ENCODE measurements at regions not wholly inside any gene's neighbourhood (a gene's known extent, or its start where the extent isn't known, plus 50 kb on each side); places are given as distances from the start of the nearest gene placed in this dataset.

DNA sequence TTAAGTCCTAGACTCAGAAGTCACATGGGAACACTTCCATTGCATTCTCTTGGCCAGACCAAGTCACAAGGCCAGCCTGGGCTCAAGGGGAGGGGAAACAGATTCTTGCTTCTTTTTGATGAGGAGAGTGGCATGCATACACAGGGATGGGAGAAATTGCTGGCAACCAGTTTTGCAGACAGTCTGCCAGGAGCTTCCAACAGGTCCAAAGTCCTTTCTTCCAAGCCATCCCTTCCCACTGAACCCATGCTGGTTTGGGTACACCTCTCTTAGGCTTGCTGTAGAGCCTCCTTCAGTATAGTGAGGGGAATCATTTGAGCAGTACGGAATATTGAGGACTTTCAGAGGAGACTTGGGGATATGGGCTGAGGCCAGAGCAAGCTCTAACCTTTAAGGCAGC is 267.8 kb downstream of the BCOR start:
- Histone ChIP-seq H3K9me3 (ENCODE audit: control insufficient read depth, insufficient read depth, low read length) (no peaks in the 10 kb centered on the region), H3K36me3 (ENCODE audit: control insufficient read depth, insufficient read depth, low read length) (no peaks in the 10 kb centered on the region), H3K27me3 (ENCODE audit: control insufficient read depth, insufficient read depth, low read length) (no peaks in the 10 kb centered on the region), H3K9ac (ENCODE audit: low read depth, low read length) (no peak overlapping the region), H3K4me1 (ENCODE audit: control insufficient read depth, insufficient read depth, low read length) (peaks cover 2% of the 10 kb centered on the region), H3K4me3 (ENCODE audit: low read depth, low read length) (no peak overlapping the region)

DNA sequence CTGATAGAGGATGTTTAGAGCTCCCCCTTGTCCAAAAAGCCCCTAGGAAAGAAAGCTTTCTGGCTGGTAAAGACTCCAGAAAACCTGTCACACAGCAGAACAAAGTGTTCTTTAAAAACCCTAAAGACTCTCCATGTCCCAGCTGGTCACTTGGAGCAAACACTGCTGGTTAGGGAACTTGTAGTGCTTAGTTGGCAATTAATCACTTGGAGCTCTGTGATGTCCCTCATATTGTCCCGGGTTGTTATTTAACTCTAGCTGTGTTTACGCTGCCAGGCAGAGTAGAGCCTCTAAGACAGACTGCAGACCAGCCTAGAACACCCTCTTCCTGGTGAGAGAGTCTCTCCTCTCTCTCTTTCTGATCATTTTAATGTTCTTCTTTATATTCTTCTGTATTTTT is 267.3 kb downstream of the BCOR start:
- H3K4me3 ChIP-seq (ENCODE audit: low read depth, low read length): no peak overlapping the region
- no peaks in the 10 kb centered on the region for H3K36me3 ChIP-seq (ENCODE audit: control insufficient read depth, insufficient read depth, low read length)
- H3K9ac ChIP-seq (ENCODE audit: low read depth, low read length): no peak overlapping the region
- no peaks in the 10 kb centered on the region for H3K9me3 ChIP-seq (ENCODE audit: control insufficient read depth, insufficient read depth, low read length)
- peaks cover 2% of the 10 kb centered on the region for H3K4me1 ChIP-seq (ENCODE audit: control insufficient read depth, insufficient read depth, low read length)
- H3K27me3 ChIP-seq (ENCODE audit: control insufficient read depth, insufficient read depth, low read length): no peaks in the 10 kb centered on the region

DNA sequence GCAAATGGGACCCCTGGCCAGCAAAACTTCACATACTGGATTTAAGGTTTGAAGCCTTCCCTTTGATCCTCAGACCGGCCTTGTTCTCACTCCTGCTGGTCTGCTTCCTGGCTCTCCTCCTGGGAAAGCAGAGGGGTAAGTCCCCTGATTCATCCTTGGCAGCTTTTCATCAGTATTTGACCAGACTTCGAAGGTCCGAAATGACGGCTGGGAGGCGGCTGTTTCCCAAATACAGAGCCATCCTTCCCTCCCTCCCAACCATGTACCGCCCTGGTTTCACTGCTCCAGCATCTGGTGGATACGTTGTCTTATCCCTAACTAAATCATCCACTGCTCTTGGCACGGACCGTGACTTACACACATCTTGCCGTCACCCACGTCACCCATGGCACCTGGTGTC is 265.5 kb downstream of the BCOR start:
- no peaks in the 10 kb centered on the region for H3K4me1 ChIP-seq (ENCODE audit: control insufficient read depth, insufficient read depth, low read length)
- no peaks in the 10 kb centered on the region for H3K27me3 ChIP-seq (ENCODE audit: control insufficient read depth, insufficient read depth, low read length)
- no peak overlapping the region for H3K4me3 ChIP-seq (ENCODE audit: low read depth, low read length)
- no peak overlapping the region for H3K9ac ChIP-seq (ENCODE audit: low read depth, low read length)
- H3K9me3 ChIP-seq (ENCODE audit: control insufficient read depth, insufficient read depth, low read length): no peaks in the 10 kb centered on the region
- no peaks in the 10 kb centered on the region for H3K36me3 ChIP-seq (ENCODE audit: control insufficient read depth, insufficient read depth, low read length)

DNA sequence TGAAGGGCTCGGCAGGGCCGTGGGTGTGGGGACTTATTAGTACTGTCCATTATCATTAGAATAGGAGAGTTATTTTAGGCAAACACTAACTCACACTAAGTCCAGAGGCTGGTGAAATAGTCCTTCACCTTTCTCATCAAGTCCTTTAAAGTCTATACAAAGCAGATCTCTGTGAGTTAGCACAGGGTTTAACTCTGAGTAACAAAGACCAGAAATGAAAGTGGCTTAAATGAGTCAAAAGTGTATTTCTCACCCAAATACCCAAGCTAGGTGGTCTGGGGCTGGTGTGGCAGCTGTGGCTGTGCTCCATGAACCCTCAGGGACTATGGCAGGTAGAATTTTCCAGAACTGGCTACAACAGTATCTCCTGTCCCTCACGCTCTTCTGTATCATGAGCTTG is 263.2 kb downstream of the BCOR start:
- Histone ChIP-seq H3K4me1 (ENCODE audit: control insufficient read depth, insufficient read depth, low read length) (no peaks in the 10 kb centered on the region), H3K27me3 (ENCODE audit: control insufficient read depth, insufficient read depth, low read length) (no peaks in the 10 kb centered on the region), H3K9me3 (ENCODE audit: control insufficient read depth, insufficient read depth, low read length) (no peaks in the 10 kb centered on the region), H3K9ac (ENCODE audit: low read depth, low read length) (no peak overlapping the region), H3K36me3 (ENCODE audit: control insufficient read depth, insufficient read depth, low read length) (no peaks in the 10 kb centered on the region), H3K4me3 (ENCODE audit: low read depth, low read length) (no peak overlapping the region)

DNA sequence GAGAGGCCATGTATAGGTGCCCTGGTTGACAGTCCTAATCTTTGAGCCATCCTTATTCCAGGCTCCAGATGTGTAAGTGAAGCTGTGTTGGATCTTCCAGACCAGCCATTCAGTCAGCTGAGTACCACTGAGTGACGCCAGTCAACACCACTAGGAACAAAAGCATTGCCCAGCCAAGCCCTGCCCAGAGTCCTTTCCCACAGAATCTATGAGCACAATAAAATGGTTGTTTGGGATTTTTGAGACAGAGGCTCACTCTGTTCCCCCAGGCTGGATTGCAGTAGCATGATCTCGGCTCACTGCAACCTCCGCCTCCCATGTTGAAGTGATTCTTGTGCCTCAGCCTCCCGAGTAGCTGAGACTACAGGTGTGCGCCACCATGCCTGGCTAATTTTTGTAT is 262.5 kb downstream of the BCOR start:
- Histone ChIP-seq H3K36me3 (ENCODE audit: control insufficient read depth, insufficient read depth, low read length) (no peaks in the 10 kb centered on the region), H3K9ac (ENCODE audit: low read depth, low read length) (no peak overlapping the region), H3K4me3 (ENCODE audit: low read depth, low read length) (no peak overlapping the region), H3K9me3 (ENCODE audit: control insufficient read depth, insufficient read depth, low read length) (no peaks in the 10 kb centered on the region), H3K27me3 (ENCODE audit: control insufficient read depth, insufficient read depth, low read length) (no peaks in the 10 kb centered on the region), H3K4me1 (ENCODE audit: control insufficient read depth, insufficient read depth, low read length) (no peaks in the 10 kb centered on the region)

DNA sequence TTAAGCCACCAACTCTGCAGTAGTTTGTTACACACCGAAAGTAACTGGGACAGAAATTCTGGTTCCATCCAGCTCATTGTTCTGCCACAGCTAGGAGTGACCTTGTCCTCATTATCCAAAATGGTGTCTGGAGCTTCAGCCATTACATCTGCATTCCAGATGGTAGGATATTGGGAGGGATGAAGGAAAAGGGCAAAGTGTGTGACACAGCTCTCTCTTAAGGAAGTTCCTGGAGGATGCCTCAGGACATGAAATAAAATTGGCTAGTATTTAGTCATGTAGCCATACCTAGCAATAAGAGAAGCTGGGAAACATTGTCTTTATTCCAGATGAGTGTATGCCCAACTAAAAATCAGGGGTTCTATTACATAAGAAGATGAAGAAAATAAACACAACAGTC is 262.0 kb downstream of the BCOR start:
- Histone ChIP-seq H3K36me3 (ENCODE audit: control insufficient read depth, insufficient read depth, low read length) (no peaks in the 10 kb centered on the region), H3K27me3 (ENCODE audit: control insufficient read depth, insufficient read depth, low read length) (no peaks in the 10 kb centered on the region), H3K4me3 (ENCODE audit: low read depth, low read length) (no peak overlapping the region), H3K4me1 (ENCODE audit: control insufficient read depth, insufficient read depth, low read length) (no peaks in the 10 kb centered on the region), H3K9ac (ENCODE audit: low read depth, low read length) (no peak overlapping the region), H3K9me3 (ENCODE audit: control insufficient read depth, insufficient read depth, low read length) (no peaks in the 10 kb centered on the region)

DNA sequence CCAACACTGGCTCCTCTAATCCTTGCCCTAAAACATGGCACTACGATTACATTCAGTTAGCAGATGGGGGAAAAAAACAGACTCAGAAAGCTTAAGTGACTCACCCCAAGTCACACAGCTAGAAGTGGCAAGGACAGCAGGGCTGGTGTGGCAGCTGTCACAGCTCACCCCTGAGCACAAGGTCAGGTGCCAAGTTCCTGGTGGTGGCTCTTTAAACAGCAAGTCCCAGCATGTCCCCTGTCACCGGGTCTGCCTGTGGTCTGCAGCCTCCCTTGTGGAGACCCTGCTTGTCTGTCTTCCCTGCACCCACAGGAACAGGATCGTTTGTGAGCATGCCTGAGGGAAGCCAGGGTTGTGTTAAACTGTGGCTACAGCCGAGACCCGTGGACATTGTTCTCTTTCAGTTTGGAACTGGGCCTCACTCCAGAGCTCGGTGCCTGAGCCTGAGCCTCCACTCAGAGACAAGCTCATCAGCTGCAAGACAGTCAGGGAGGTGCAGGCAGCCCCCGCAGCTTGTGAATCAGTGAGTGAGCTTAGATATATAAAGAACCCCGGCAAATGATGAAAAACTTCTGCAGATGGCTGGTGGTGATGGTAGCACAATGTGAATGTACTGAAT is 260.8 kb downstream of the BCOR start:
- no peak overlapping the region for H3K4me3 ChIP-seq (ENCODE audit: low read depth, low read length)
- no peaks in the 10 kb centered on the region for H3K27me3 ChIP-seq (ENCODE audit: control insufficient read depth, insufficient read depth, low read length)
- peaks cover 4% of the 10 kb centered on the region for H3K4me1 ChIP-seq (ENCODE audit: control insufficient read depth, insufficient read depth, low read length)
- no peaks in the 10 kb centered on the region for H3K9me3 ChIP-seq (ENCODE audit: control insufficient read depth, insufficient read depth, low read length)
- no peak overlapping the region for H3K9ac ChIP-seq (ENCODE audit: low read depth, low read length)
- no peaks in the 10 kb centered on the region for H3K36me3 ChIP-seq (ENCODE audit: control insufficient read depth, insufficient read depth, low read length)

DNA sequence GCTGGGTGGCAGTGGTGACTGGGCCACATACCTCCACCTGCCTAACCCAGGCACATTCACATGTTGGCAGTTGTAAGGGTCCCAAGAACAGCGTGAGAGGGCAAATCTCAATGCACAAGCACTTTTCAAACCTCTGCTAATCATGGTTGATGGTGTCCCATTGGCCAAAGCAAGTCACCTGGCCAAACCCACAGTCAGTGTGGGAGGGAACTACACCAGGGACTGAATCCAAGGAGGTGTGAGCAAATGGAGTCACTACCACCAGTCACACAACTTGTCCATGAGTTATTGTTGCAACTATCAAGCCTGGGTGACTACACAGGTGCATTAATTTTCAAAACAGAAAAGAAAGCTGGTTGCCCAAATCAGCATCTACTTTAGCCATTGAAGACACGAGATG is 260.1 kb downstream of the BCOR start:
- peaks cover 6% of the 10 kb centered on the region for H3K4me1 ChIP-seq (ENCODE audit: control insufficient read depth, insufficient read depth, low read length)
- no peaks in the 10 kb centered on the region for H3K27me3 ChIP-seq (ENCODE audit: control insufficient read depth, insufficient read depth, low read length)
- no peaks in the 10 kb centered on the region for H3K36me3 ChIP-seq (ENCODE audit: control insufficient read depth, insufficient read depth, low read length)
- no peak overlapping the region for H3K9ac ChIP-seq (ENCODE audit: low read depth, low read length)
- H3K4me3 ChIP-seq (ENCODE audit: low read depth, low read length): no peak overlapping the region
- H3K9me3 ChIP-seq (ENCODE audit: control insufficient read depth, insufficient read depth, low read length): no peaks in the 10 kb centered on the region

DNA sequence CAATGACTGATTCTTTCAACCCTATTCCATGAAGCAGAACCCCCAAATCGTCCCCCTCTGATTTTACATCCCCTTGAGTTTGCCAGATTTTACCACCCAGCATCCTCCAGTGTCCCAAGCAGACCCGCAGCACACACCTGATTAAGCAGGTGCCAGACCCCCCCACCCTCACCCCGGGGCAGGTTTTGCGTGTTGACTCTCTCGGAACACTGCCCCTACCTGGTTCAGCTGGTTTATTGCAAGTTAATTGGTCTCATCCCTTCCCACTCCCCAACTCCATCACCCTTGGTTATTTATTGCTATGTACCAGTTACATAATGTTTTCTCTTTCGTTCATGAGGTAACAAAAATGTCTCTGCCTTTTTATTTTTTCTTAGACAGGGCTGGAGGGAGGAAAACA is 258.4 kb downstream of the BCOR start:
- peaks cover 6% of the 10 kb centered on the region for H3K4me1 ChIP-seq (ENCODE audit: control insufficient read depth, insufficient read depth, low read length)
- H3K27me3 ChIP-seq (ENCODE audit: control insufficient read depth, insufficient read depth, low read length): no peaks in the 10 kb centered on the region
- no peak overlapping the region for H3K9ac ChIP-seq (ENCODE audit: low read depth, low read length)
- no peaks in the 10 kb centered on the region for H3K9me3 ChIP-seq (ENCODE audit: control insufficient read depth, insufficient read depth, low read length)
- no peak overlapping the region for H3K4me3 ChIP-seq (ENCODE audit: low read depth, low read length)
- no peaks in the 10 kb centered on the region for H3K36me3 ChIP-seq (ENCODE audit: control insufficient read depth, insufficient read depth, low read length)

DNA sequence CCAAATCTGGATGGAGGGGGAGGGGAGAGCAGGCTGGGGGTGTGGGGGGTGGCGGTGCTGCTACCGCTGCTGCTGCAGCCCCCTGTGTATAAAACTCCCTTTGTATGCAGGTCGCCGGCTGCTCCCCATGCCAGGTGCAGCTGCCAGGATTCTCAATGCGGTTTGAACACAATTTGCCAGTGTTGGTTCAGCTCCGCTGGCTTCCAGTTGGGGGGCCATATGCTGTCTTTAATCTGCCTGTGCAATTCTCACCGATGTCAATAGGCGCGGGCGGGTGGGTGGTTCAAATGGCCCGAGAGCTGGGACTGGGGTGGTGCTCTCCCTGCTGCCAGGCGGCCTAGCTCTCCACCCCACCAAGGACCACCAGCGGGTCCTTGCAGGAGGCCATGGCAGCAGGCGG is 257.6 kb downstream of the BCOR start:
- Histone ChIP-seq H3K9me3 (ENCODE audit: control insufficient read depth, insufficient read depth, low read length) (no peaks in the 10 kb centered on the region), H3K4me3 (ENCODE audit: low read depth, low read length) (no peak overlapping the region), H3K9ac (ENCODE audit: low read depth, low read length) (no peak overlapping the region), H3K36me3 (ENCODE audit: control insufficient read depth, insufficient read depth, low read length) (no peaks in the 10 kb centered on the region), H3K27me3 (ENCODE audit: control insufficient read depth, insufficient read depth, low read length) (no peaks in the 10 kb centered on the region), H3K4me1 (ENCODE audit: control insufficient read depth, insufficient read depth, low read length) (peaks cover 6% of the 10 kb centered on the region)

DNA sequence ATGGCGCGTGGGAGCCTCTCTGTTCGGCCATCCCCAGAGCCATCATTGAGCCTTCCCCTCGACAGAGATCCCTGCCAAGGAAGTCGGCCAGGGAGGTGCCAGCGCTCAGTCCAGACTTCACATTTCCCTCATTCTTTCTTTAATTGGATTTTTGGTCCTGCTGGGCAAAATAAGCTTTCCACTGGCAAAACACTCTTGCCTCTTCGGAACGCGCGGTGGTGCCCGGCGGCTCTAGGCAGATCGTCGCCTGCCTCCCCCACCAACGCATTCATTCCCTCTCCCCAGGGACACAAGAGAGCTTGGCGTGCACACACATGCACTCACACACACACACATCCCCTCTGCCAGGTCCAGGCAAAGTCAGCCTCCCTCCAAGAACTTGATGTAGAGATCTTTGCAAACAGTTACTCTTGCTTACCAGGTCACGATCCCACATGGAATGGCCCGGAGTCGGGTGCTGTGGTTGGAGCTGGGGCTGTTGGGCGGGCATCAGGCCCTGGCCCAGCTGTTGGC is 257.1 kb downstream of the BCOR start:
- H3K9me3 ChIP-seq (ENCODE audit: control insufficient read depth, insufficient read depth, low read length): no peaks in the 10 kb centered on the region
- no peaks in the 10 kb centered on the region for H3K36me3 ChIP-seq (ENCODE audit: control insufficient read depth, insufficient read depth, low read length)
- no peak overlapping the region for H3K4me3 ChIP-seq (ENCODE audit: low read depth, low read length)
- H3K4me1 ChIP-seq (ENCODE audit: control insufficient read depth, insufficient read depth, low read length): peaks cover 6% of the 10 kb centered on the region
- H3K9ac ChIP-seq (ENCODE audit: low read depth, low read length): no peak overlapping the region
- no peaks in the 10 kb centered on the region for H3K27me3 ChIP-seq (ENCODE audit: control insufficient read depth, insufficient read depth, low read length)

DNA sequence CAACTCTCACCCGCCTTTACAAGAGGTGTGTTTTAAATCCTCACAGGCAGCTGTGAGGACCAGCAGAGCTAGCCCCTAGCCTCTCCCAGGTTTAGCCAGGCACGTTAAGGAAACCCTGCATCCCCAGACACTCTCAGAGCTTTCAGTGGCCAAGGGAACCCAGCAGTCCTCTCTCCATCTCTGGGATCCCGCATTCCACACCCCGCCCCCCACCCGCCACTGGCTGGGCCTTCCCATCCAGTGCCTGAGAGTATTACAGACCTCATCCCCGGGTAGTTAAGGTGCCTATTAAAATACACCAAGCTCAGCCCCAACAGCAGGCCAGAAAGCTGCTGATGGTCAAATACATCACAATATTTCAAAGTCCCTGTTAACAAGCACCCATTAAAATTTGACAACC is 256.2 kb downstream of the BCOR start:
- Histone ChIP-seq H3K9ac (ENCODE audit: low read depth, low read length) (no peak overlapping the region), H3K9me3 (ENCODE audit: control insufficient read depth, insufficient read depth, low read length) (no peaks in the 10 kb centered on the region), H3K36me3 (ENCODE audit: control insufficient read depth, insufficient read depth, low read length) (no peaks in the 10 kb centered on the region), H3K27me3 (ENCODE audit: control insufficient read depth, insufficient read depth, low read length) (no peaks in the 10 kb centered on the region), H3K4me3 (ENCODE audit: low read depth, low read length) (no peak overlapping the region), H3K4me1 (ENCODE audit: control insufficient read depth, insufficient read depth, low read length) (peaks cover 6% of the 10 kb centered on the region)
